Neuronal stem cell (in vitro differentiated cells): ENCODE measurements at regions not wholly inside any gene's neighbourhood (a gene's known extent, or its start where the extent isn't known, plus 50 kb on each side); places are given as distances from the start of the nearest gene placed in this dataset. TPM values are rescaled to one million over a fixed set of nuclear protein-coding genes. Genes with fewer than 3 reads are reported as not detected.

Experiments used
- small RNA-seq: library from polyadenylated mRNA; stranded (forward); fragments of <200 nt; extraction: miRNeasy Mini kit (QIAGEN cat#:217004); gene quantifications from one replicate; pipeline ENCODE3, GENCODE V24; 2013; ENCODE audit not compliant: insufficient read depth

Small RNAs in the stretch of these regions (small RNA-seq; reads per million reads assigned to genes)
- gene KSR1P1, result not detected
